H9 (cell line): ENCODE measurements at regions not wholly inside any gene's neighbourhood (a gene's known extent, or its start where the extent isn't known, plus 50 kb on each side); places are given as distances from the start of the nearest gene placed in this dataset.

ENCODE experiments used
- DNase-seq: peaks from one replicate; pipeline ENCODE4 v3.0.0-alpha.2; 2017
- H2AFZ ChIP-seq: one replicate; pipeline ENCODE4 v1.6.1; 2013; ENCODE audit warnings: mild to moderate bottlenecking, low read length, control low read depth, moderate library complexity
- H2AK5ac ChIP-seq: 2 replicates; pipeline ENCODE4 v1.6.1; 2013; ENCODE audit warnings: low read length, control low read depth, mixed read lengths; ENCODE audit not compliant: insufficient read length
- H2BK120ac ChIP-seq: one replicate; pipeline ENCODE4 v1.6.1; 2013; ENCODE audit warnings: low read depth, mild to moderate bottlenecking, low read length, control low read depth, inconsistent platforms; ENCODE audit not compliant: poor library complexity, severe bottlenecking
- H2BK12ac ChIP-seq: 2 replicates; pipeline ENCODE4 v1.6.1; 2013; ENCODE audit warnings: low read length, control low read depth, mixed read lengths, low read depth; ENCODE audit not compliant: insufficient read length
- H2BK15ac ChIP-seq: 2 replicates; pipeline ENCODE4 v1.6.1; 2013; ENCODE audit warnings: low read depth, low read length, control low read depth
- H2BK20ac ChIP-seq: one replicate; pipeline ENCODE4 v1.6.1; 2013; ENCODE audit warnings: low read depth, mild to moderate bottlenecking, low read length, control low read depth, inconsistent platforms; ENCODE audit not compliant: poor library complexity, severe bottlenecking
- H2BK5ac ChIP-seq: 2 replicates; pipeline ENCODE4 v1.6.1; 2013; ENCODE audit warnings: low read length, control low read depth, mixed read lengths; ENCODE audit not compliant: insufficient read length
- H3K14ac ChIP-seq: 2 replicates; pipeline ENCODE4 v1.6.1; 2013; ENCODE audit warnings: low read length, control low read depth; ENCODE audit not compliant: insufficient read depth
- H3K18ac ChIP-seq: 2 replicates; pipeline ENCODE4 v1.6.1; 2013; ENCODE audit warnings: low read depth, mild to moderate bottlenecking, mixed read lengths, low read length, control low read depth; ENCODE audit not compliant: insufficient read length
- H3K23ac ChIP-seq: 2 replicates; pipeline ENCODE4 v1.6.1; 2013; ENCODE audit warnings: low read length, control low read depth, mixed read lengths, low read depth; ENCODE audit not compliant: insufficient read length
- H3K23me2 ChIP-seq: 2 replicates; pipeline ENCODE4 v1.6.1; 2013; ENCODE audit warnings: low read depth, mild to moderate bottlenecking, mixed read lengths, low read length, control low read depth; ENCODE audit not compliant: insufficient read length, poor library complexity, severe bottlenecking
- H3K27ac ChIP-seq: 2 replicates; pipeline ENCODE4 v1.5.1; 2013; ENCODE audit warnings: low read length, control low read depth, mixed read lengths, low read depth; ENCODE audit not compliant: insufficient read length
- H3K27me3 ChIP-seq: 2 replicates; pipeline ENCODE4 v1.6.1; 2013; ENCODE audit warnings: low read length, control low read depth, inconsistent platforms; ENCODE audit not compliant: insufficient read depth
- H3K4ac ChIP-seq: 2 replicates; pipeline ENCODE4 v1.6.1; 2013; ENCODE audit warnings: low read depth, mild to moderate bottlenecking, control low read depth, inconsistent platforms, low read length, moderate library complexity
- H3K4me1 ChIP-seq: 2 replicates; pipeline ENCODE4 v1.6.1; 2013; ENCODE audit warnings: low read length, control low read depth, inconsistent platforms; ENCODE audit not compliant: insufficient read depth
- H3K4me2 ChIP-seq: 2 replicates; pipeline ENCODE4 v1.6.1; 2013; ENCODE audit warnings: low read length, control low read depth, mixed read lengths; ENCODE audit not compliant: insufficient read length, insufficient read depth
- H3K56ac ChIP-seq: 2 replicates; pipeline ENCODE4 v1.6.1; 2013; ENCODE audit warnings: low read depth, mild to moderate bottlenecking, mixed read lengths, low read length, control low read depth; ENCODE audit not compliant: insufficient read length
- H3K79me1 ChIP-seq: 2 replicates; pipeline ENCODE4 v1.6.1; 2013; ENCODE audit warnings: low read depth, mild to moderate bottlenecking, moderate library complexity, low read length, control low read depth, inconsistent platforms; ENCODE audit not compliant: insufficient read depth, poor library complexity, severe bottlenecking
- H3K79me2 ChIP-seq: 2 replicates; pipeline ENCODE4 v1.6.1; 2013; ENCODE audit warnings: low read length, control low read depth, inconsistent platforms; ENCODE audit not compliant: insufficient read depth
- H3K9ac ChIP-seq: 2 replicates; pipeline ENCODE4 v1.6.1; 2013; ENCODE audit warnings: low read length, control low read depth, mixed read lengths; ENCODE audit not compliant: insufficient read length; ENCODE audit errors: extremely low read depth
- H3K9me3 ChIP-seq: one replicate; pipeline ENCODE4 v1.6.1; 2013; ENCODE audit warnings: low read depth, low read length, inconsistent platforms; ENCODE audit not compliant: control insufficient read depth
- H3T11ph ChIP-seq: one replicate; pipeline ENCODE4 v1.6.1; 2013; ENCODE audit warnings: mild to moderate bottlenecking, low read length, control low read depth, inconsistent platforms
- H4K20me1 ChIP-seq: one replicate; pipeline ENCODE4 v1.6.1; 2013; ENCODE audit not compliant: control insufficient read depth, insufficient read length, insufficient read depth
- H4K5ac ChIP-seq: 2 replicates; pipeline ENCODE4 v1.6.1; 2013; ENCODE audit warnings: low read depth, mild to moderate bottlenecking, mixed read lengths, low read length, control low read depth; ENCODE audit not compliant: insufficient read length
- H4K8ac ChIP-seq: replicated peaks from 2 replicates; pipeline ENCODE4 v1.6.1; 2013; ENCODE audit warnings: low read length, control low read depth, mixed read lengths, low read depth; ENCODE audit not compliant: insufficient read length
- H4K91ac ChIP-seq: 2 replicates; pipeline ENCODE4 v1.6.1; 2013; ENCODE audit warnings: low read depth, mild to moderate bottlenecking, moderate library complexity, mixed read lengths, low read length, control low read depth; ENCODE audit not compliant: insufficient read length
- H3K27ac Mint-ChIP-seq, 3 experiments: 2 replicates in 2 of 3; 3 replicates in 1 of 3; pipeline ENCODE4 v1.8.0; 2020 to 2021; ENCODE audit warnings: mixed read lengths in 3 of 3, mild to moderate bottlenecking in 1 of 3, moderate library complexity in 1 of 3
- H3K27me3 Mint-ChIP-seq: 2 replicates; pipeline ENCODE4 v1.8.0; 2021; ENCODE audit warnings: low read depth, mild to moderate bottlenecking, moderate library complexity, mixed read lengths
- H3K36me3 Mint-ChIP-seq, 3 experiments: 2 replicates in 2 of 3; 3 replicates in 1 of 3; pipeline ENCODE4 v1.8.0; 2020 to 2021; ENCODE audit warnings: low read depth in 3 of 3, mixed read lengths in 3 of 3; ENCODE audit not compliant: insufficient read depth in 1 of 3
- H3K4me1 Mint-ChIP-seq, 2 experiments: 2 replicates each; pipeline ENCODE4 v1.8.0; 2020; ENCODE audit warnings: mixed read lengths in 2 of 2
- H3K4me3 Mint-ChIP-seq, 2 experiments: 2 replicates in 1 of 2; 3 replicates in 1 of 2; pipeline ENCODE4 v1.8.0; 2020 to 2021; ENCODE audit warnings: mild to moderate bottlenecking in 2 of 2, mixed read lengths in 2 of 2, moderate library complexity in 1 of 2
- H3K9me3 Mint-ChIP-seq, 2 experiments: 2 replicates in 1 of 2; 3 replicates in 1 of 2; pipeline ENCODE4 v1.8.0; 2020; ENCODE audit warnings: mild to moderate bottlenecking in 2 of 2, mixed read lengths in 2 of 2, moderate library complexity in 1 of 2
- CTCF ChIP-seq: fragments of 200-600 bp; sonication (generic); conservative IDR thresholded peaks from 3 replicates; pipeline ENCODE4 v1.8.0; 2021; ENCODE audit warnings: antibody characterized with exemption, mild to moderate bottlenecking
- WGBS: extraction: QIAGEN DNeasy Blood & Tissue Kit; methylation state at CpG from one replicate; pipeline ENCODE4 v1.1.7; 2013; ENCODE audit warnings: missing lambda C conversion rate, low lambda C conversion rate, mixed read lengths; ENCODE audit not compliant: insufficient read length; ENCODE audit errors: extremely low coverage; 5-methylcytosine and 5-hydroxymethylcytosine counted together

GRCh38 chr7:109616551-109617069, 1046.9 kb downstream of the DNAJB9 start:
- DNase-seq: no peak
- Histone ChIP-seq H3K4me1 (no peaks in the 10 kb centered on the region; the same call in 1 of the 2 replicates), H3K27me3 (no peaks in the 10 kb centered on the region), H3K18ac (no peak overlapping the region), H3K56ac (no peak overlapping the region), H4K91ac (no peak overlapping the region), H2BK15ac (no peak overlapping the region), H4K20me1 (no peaks in the 10 kb centered on the region), H3K23ac (no peak overlapping the region), H3K23me2 (no peaks in the 10 kb centered on the region), H3K79me2 (no peaks in the 10 kb centered on the region), H2BK120ac (no peak overlapping the region), H4K5ac (no peak overlapping the region), H3K9ac (no peak overlapping the region), H2AFZ (no peak overlapping the region), H2BK12ac (no peak overlapping the region), H3K14ac (no peak overlapping the region), H3K9me3 (no peaks in the 10 kb centered on the region), H2BK20ac (no peak overlapping the region), H2BK5ac (no peak overlapping the region), H2AK5ac (no peak overlapping the region), H3K79me1 (no peaks in the 10 kb centered on the region), H4K8ac (no peak overlapping the region), H3K4ac (no peak overlapping the region), H3K27ac (no peak overlapping the region), H3T11ph (no peak overlapping the region), H3K4me2 (no peak overlapping the region)
- peaks cover 0 to 4% of the 10 kb centered on the region in 2 experiments; a peak in 2 of 4 replicates for H3K4me1 Mint-ChIP-seq
- WGBS: no CpG with 5 or more reads among the region's 3 CpGs
- peaks cover 0 to 3% (median 0%) of the 10 kb centered on the region in 3 experiments; a peak in 3 of 7 replicates for H3K36me3 Mint-ChIP-seq
- no peaks in the 10 kb centered on the region for H3K27me3 Mint-ChIP-seq
- no peak overlapping the region for H3K4me3 Mint-ChIP-seq
- TF ChIP-seq CTCF: no peak
- H3K27ac Mint-ChIP-seq: no peak overlapping the region
- H3K9me3 Mint-ChIP-seq: peaks cover 3 to 8% of the 10 kb centered on the region in 2 experiments; a peak in 3 of 5 replicates
